Immature natural killer cell (primary cell): ENCODE measurements at regions not wholly inside any gene's neighbourhood (a gene's known extent, or its start where the extent isn't known, plus 50 kb on each side); places are given as distances from the start of the nearest gene placed in this dataset.

Experiments
- DNase-seq, 3 donors: peaks; one replicate each; pipeline ENCODE4 v3.0.0; 2022; ENCODE audit warnings: mixed read lengths in 1 of 3
- H3K27ac Mint-ChIP-seq, 6 donors: one replicate each; pipeline ENCODE4 v1.8.0; 2020; ENCODE audit warnings: mixed read lengths in 6 of 6, mild to moderate bottlenecking in 5 of 6, inconsistent platforms in 4 of 6, moderate library complexity in 3 of 6
- H3K27me3 Mint-ChIP-seq, 3 donors: one replicate each; pipeline ENCODE4 v1.8.0; 2020 to 2021; ENCODE audit warnings: low read depth in 3 of 3, mild to moderate bottlenecking in 3 of 3, mixed read lengths in 3 of 3, moderate library complexity in 3 of 3, inconsistent platforms in 1 of 3
- H3K36me3 Mint-ChIP-seq, 3 donors: one replicate each; pipeline ENCODE4 v1.8.0; 2020; ENCODE audit warnings: mixed read lengths in 3 of 3, inconsistent platforms in 2 of 3, mild to moderate bottlenecking in 2 of 3
- H3K4me1 Mint-ChIP-seq, 2 donors: one replicate each; pipeline ENCODE4 v1.8.0; 2020; ENCODE audit warnings: inconsistent platforms in 2 of 2, mild to moderate bottlenecking in 2 of 2, mixed read lengths in 2 of 2, moderate library complexity in 1 of 2
- H3K4me3 Mint-ChIP-seq, 5 donors: one replicate each; pipeline ENCODE4 v1.8.0; 2020; ENCODE audit warnings: mild to moderate bottlenecking in 5 of 5, mixed read lengths in 5 of 5, inconsistent platforms in 3 of 5, moderate library complexity in 3 of 5
- H3K9me3 Mint-ChIP-seq, 6 donors: one replicate each; pipeline ENCODE4 v1.8.0; 2020; ENCODE audit warnings: mild to moderate bottlenecking in 6 of 6, mixed read lengths in 6 of 6, inconsistent platforms in 4 of 6, moderate library complexity in 3 of 6

DNA sequence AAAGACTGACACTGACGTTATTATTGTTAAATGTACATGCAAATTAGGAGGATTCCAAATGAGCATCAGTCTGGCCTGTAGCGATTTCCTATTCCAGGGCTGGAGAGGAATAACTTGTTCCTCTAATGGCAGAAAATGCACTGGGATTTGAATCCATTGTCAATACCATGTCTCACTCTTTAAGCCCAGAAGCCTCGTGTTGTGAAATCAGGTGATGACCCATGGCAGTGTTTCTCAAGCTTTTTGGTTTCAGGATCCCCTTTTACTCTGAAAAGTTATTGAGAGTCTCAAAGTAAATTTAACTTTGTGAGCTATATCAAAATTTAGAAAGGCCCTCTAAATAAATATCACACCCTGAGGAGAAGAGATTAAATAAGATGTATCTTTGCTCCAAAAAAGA, 279.2 kb downstream of the GALR1 start:
- H3K27ac Mint-ChIP-seq: no peak overlapping the region
- H3K4me1 Mint-ChIP-seq: no peaks in the 10 kb centered on the region
- DNase-seq: no peak
- peaks cover 0 to 7% (median 4%) of the 10 kb centered on the region in 3 donors for H3K27me3 Mint-ChIP-seq
- no peak overlapping the region for H3K4me3 Mint-ChIP-seq
- no peaks in the 10 kb centered on the region for H3K36me3 Mint-ChIP-seq
- H3K9me3 Mint-ChIP-seq: peaks cover 0 to 2% (median 0%) of the 10 kb centered on the region in 6 donors

DNA sequence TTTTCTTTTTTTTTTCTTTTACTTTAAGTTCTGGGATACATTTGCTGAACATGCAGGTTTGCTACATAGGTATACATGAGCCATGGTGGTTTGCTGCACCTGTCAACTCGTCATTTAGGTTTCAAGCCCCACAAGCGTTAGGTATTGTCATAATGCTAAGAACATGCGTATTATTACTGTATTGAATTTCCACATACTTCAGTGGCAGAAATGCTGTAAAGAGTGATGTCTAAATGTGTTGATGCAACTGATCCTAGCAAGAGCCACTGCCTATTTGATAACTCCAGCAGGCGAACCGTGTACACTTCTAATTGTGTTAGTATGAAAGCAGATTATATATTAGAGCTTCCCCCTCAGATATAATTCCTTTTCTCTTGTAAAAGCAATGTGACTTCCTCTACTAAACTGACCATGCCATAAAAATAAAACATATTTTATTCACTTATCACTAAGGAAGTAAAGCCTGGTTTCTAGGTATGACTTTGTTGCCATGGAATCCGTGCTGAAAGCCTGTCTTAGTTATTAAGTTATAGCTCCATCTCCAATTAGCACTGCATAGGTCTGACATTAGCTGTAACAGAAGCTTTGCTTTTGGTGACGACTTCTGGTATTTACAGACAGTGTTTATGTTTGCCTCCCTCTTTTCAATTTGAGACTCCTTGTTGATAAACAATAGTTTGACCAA, 280.0 kb downstream of the GALR1 start:
- peaks cover 0 to 2% (median 0%) of the 10 kb centered on the region in 6 donors for H3K9me3 Mint-ChIP-seq
- no peak for DNase-seq

DNA sequence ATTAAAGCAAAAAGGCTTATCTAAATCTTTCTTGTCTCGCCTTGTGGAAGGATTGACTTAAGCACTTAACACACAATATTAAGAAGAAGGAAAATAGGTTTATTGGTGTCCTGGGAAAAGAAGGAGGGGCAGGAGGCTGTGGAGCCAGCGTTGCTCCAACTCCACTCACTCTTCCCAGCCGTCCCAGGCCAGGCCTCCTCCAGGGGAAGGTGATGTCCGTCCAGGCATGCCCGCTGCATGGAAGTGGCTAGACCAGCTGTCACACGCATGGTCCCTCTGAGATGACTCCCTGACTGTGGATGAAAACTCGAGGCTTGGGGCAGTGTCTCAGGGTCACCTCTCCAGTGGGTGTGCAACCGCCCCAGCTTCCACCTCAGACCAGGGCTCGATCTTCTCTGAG, 281.1 kb downstream of the GALR1 start:
- H3K27me3 Mint-ChIP-seq: peaks cover 5 to 7% (median 5%) of the 10 kb centered on the region in 3 donors
- no peaks in the 10 kb centered on the region for H3K4me1 Mint-ChIP-seq
- H3K4me3 Mint-ChIP-seq: no peak overlapping the region
- H3K9me3 Mint-ChIP-seq: no peaks in the 10 kb centered on the region
- no peaks in the 10 kb centered on the region for H3K36me3 Mint-ChIP-seq
- no peak overlapping the region for H3K27ac Mint-ChIP-seq
- DNase-seq: no peak

More for the DNA sequence above, 280.0 kb downstream of the GALR1 start:
- Mint-ChIP-seq H3K4me1 (no peaks in the 10 kb centered on the region), H3K27ac (no peak overlapping the region), H3K4me3 (no peak overlapping the region), H3K36me3 (no peaks in the 10 kb centered on the region), H3K27me3 (peaks cover 0 to 7% (median 2%) of the 10 kb centered on the region in 3 donors)

DNA sequence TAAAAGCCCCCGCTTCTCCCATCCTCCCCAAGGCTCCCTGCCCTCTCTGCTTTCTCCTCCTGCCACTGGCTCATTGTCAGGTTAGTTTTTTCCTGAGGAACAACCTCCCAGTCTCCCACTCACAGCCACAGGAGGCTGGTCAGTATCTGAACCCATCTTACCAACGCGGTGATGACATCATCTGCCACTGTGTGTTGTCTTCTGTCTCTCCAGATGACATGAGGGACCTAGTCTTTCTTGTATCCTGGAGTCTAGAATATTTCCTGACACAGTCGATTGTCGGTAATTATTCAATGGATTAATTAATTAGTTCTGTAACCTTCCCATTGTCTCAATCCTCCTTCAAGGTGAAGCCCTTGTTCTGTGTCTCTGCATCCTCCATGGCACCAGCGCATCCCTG, 290.2 kb downstream of the GALR1 start:
- Mint-ChIP-seq H3K9me3 (peaks cover 0 to 5% (median 2%) of the 10 kb centered on the region in 6 donors), H3K4me1 (no peaks in the 10 kb centered on the region), H3K27ac (no peak overlapping the region), H3K4me3 (no peak overlapping the region), H3K27me3 (peaks cover 3 to 13% (median 11%) of the 10 kb centered on the region in 3 donors), H3K36me3 (peaks cover 0 to 3% (median 0%) of the 10 kb centered on the region in 3 donors)
- no peak for DNase-seq

DNA sequence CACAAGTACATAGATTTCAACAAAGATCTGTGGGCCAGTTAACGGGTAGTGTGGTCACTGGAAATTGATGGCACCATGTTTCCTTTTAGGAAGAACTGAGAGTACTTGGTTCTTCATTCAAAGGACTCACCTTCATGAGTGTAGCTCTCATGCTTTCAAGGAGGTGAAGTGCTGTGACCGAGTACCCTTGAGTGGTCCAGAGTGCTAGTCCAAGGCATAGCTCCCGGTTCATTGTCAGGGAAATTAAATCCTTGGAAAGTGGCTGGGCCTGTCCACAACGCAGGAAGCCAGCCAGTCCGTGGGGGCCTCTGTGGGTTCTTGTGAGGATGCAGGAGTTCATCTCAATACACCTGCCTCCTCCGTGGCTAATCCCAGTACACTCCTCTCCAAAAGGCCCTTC, 295.1 kb downstream of the GALR1 start:
- no peaks in the 10 kb centered on the region for H3K4me1 Mint-ChIP-seq
- H3K27ac Mint-ChIP-seq: no peak overlapping the region
- no peak overlapping the region for H3K4me3 Mint-ChIP-seq
- no peak for DNase-seq
- H3K9me3 Mint-ChIP-seq: peaks cover 0 to under 1% (median 0%) of the 10 kb centered on the region in 6 donors
- H3K36me3 Mint-ChIP-seq: no peaks in the 10 kb centered on the region
- H3K27me3 Mint-ChIP-seq: peaks cover 5 to 7% (median 6%) of the 10 kb centered on the region in 3 donors

DNA sequence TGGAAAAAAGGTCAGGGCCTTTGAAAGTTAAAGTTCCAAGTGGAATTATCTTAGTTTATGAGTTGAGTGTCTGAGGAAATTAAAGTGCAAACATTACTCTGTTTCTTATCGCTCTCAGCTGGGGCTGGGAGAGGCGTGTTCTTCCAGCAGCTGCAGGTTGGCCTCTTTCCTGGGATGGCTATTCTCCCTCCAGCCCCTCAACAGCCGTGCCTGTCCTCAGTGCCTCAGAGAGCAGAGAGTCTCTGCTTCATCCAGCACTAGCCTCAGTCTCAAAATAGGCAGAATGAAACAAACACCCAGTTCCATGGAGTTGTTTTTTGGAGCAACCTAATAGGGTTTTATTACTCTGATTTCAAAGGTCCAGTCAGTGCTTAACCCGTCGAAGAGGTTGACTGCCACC, 298.1 kb downstream of the GALR1 start:
- Mint-ChIP-seq H3K4me3 (no peak overlapping the region), H3K4me1 (no peaks in the 10 kb centered on the region), H3K27ac (no peak overlapping the region), H3K9me3 (no peaks in the 10 kb centered on the region), H3K27me3 (peaks cover 0 to 7% (median 7%) of the 10 kb centered on the region in 3 donors), H3K36me3 (no peaks in the 10 kb centered on the region)
- no peak for DNase-seq

DNA sequence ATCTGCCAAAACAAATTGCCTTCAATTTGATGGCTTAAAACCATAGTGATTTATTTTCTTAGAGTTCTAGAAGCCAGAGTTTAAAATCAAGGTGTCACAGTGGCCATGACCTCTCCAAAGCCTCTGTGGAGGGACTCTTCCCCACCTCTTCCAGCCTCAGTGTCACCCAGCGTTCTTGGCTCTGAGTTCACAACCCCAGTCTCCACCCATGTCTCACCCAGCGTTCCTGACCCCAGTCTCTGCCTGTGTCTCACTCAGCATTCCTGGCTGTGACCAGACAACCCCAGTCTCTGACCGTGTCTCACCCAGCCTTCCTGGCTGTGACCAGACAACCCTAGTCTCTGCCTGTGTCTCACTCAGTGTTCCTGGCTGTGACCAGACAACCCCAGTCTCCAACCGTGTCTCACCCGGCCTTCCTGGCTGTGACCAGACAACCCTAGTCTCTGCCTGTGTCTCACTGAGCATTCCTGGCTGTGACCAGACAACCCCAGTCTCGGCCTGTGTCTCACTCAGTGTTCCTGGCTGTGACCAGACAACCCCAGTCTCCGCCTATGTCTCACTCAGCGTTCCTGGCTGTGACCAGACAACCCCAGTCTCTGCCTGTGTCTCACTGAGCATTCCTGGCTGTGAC, 299.3 kb downstream of the GALR1 start:
- H3K27me3 Mint-ChIP-seq: peaks cover 0 to 11% (median 7%) of the 10 kb centered on the region in 3 donors
- no peak overlapping the region for H3K4me3 Mint-ChIP-seq
- no peak for DNase-seq
- no peaks in the 10 kb centered on the region for H3K4me1 Mint-ChIP-seq
- no peak overlapping the region for H3K27ac Mint-ChIP-seq
- H3K9me3 Mint-ChIP-seq: no peaks in the 10 kb centered on the region
- no peaks in the 10 kb centered on the region for H3K36me3 Mint-ChIP-seq

DNA sequence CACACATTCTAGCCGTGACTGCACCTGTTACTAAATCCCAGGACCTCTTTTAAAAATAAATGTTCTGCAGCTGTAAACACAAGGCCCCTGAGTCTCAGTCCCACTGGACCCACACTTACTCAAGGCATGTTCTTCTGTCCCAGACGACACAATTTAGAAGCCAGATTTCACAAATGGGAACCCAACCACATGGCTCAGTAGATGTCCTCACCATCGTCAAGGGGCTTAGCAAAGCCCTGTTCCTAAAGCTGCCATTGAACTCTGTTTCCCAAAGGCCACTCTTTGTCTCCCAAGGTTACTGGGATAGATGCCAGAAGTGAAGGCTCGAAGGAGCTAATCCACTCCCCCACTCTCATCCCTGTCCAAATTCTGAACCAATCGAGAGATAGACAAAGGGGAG, 301.0 kb downstream of the GALR1 start:
- Mint-ChIP-seq H3K27ac (no peak overlapping the region), H3K4me3 (no peak overlapping the region), H3K4me1 (no peaks in the 10 kb centered on the region)

DNA sequence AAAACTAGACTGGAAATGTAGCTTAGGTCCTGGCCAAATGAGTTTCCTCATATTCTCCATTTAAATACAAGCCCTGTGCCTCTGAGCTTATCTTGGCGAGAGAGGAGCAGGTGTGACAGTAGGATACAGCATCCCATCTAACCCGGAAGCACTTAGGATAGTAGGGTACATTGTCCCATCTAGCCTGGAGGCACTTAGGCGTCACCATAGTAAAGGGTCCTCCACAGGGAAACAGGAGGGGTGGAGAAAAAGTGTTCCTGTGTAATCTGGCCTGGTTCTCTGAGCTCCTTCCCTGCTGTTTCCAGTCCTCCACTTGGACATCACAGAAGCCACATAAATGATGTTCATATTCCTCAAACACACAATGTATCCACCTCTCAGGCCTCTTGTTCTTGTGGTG, 301.4 kb downstream of the GALR1 start:
- Mint-ChIP-seq H3K9me3 (no peaks in the 10 kb centered on the region), H3K4me1 (no peaks in the 10 kb centered on the region), H3K36me3 (no peaks in the 10 kb centered on the region), H3K4me3 (no peak overlapping the region), H3K27ac (no peak overlapping the region), H3K27me3 (peaks cover 0 to 14% (median 10%) of the 10 kb centered on the region in 3 donors)
- no peak for DNase-seq

More for the DNA sequence above, 301.0 kb downstream of the GALR1 start:
- DNase-seq: no peak
- peaks cover 0 to 14% (median 10%) of the 10 kb centered on the region in 3 donors for H3K27me3 Mint-ChIP-seq
- H3K9me3 Mint-ChIP-seq: no peaks in the 10 kb centered on the region
- H3K36me3 Mint-ChIP-seq: no peaks in the 10 kb centered on the region

DNA sequence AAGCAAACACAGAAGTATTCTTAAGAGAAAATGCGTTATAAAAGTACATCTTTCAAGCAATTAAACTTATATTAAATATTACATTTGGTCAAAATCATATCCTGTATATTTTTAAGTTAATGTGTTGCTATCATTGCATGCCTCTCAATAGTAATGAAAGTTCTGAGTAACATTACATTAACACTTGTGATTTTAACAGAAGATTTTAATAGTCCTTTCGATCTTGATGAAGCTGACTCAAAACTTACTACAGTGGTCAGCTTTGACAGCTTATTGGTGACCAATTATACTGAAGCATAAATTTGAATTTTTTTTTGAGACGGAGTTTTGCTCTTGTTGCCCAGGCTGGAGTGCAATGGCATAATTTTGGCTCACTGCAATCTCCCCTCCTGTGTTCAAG, 303.3 kb downstream of the GALR1 start:
- Mint-ChIP-seq H3K9me3 (no peaks in the 10 kb centered on the region), H3K27me3 (peaks cover 0 to 12% (median 10%) of the 10 kb centered on the region in 3 donors), H3K4me1 (no peaks in the 10 kb centered on the region), H3K4me3 (no peak overlapping the region), H3K27ac (no peak overlapping the region), H3K36me3 (no peaks in the 10 kb centered on the region)
- no peak for DNase-seq

DNA sequence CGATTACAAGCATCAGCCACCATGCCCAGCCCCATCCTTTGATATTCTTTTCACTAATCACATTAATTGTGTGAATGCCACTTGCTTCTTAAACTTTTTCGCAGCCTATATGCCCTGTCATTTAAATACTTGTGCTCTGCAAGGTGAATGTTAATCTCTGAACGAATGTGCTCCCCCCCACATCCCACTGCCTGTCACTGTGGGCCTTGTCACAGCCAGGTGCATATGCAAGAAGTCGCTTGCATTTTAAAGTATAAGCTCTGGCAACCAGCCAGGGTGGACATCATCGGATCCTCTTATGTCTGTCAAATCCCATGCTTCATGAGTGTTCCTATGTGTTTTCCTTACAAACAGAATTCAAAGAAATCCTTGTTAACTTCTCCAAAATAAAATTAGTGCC, 304.4 kb downstream of the GALR1 start:
- DNase-seq: no peak
- H3K27me3 Mint-ChIP-seq: peaks cover 0 to 10% (median 9%) of the 10 kb centered on the region in 3 donors
- no peaks in the 10 kb centered on the region for H3K4me1 Mint-ChIP-seq
- no peaks in the 10 kb centered on the region for H3K36me3 Mint-ChIP-seq
- no peaks in the 10 kb centered on the region for H3K9me3 Mint-ChIP-seq
- no peak overlapping the region for H3K4me3 Mint-ChIP-seq
- H3K27ac Mint-ChIP-seq: no peak overlapping the region

DNA sequence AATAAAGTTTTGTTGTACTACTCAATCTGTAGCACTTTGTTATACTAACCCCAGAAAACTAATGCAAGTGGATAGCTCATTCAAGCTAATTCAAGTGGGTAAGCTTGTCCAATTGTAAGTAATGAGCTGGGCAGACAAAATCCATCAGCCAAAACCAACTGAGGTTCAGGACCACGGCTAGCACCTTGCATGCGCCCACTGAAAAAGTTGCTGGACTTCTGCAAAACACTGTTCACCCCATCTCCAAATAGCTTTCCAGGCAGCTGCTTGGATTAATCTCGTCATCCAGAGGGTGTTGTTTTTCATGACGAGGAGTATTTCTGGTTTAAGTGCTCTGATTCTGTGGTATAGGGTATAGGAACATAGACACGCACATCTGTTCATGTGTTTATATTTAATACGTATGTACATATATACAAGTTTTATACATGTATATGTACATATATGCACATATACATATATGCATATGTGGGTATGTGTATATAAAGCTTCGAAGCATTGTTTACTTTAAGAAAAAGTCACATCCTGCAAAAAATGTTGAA, 307.5 kb downstream of the GALR1 start:
- Mint-ChIP-seq H3K4me1 (no peaks in the 10 kb centered on the region), H3K27me3 (peaks cover 2 to 9% (median 3%) of the 10 kb centered on the region in 3 donors), H3K9me3 (no peaks in the 10 kb centered on the region), H3K4me3 (no peak overlapping the region), H3K36me3 (no peaks in the 10 kb centered on the region), H3K27ac (no peak overlapping the region)
- no peak for DNase-seq

DNA sequence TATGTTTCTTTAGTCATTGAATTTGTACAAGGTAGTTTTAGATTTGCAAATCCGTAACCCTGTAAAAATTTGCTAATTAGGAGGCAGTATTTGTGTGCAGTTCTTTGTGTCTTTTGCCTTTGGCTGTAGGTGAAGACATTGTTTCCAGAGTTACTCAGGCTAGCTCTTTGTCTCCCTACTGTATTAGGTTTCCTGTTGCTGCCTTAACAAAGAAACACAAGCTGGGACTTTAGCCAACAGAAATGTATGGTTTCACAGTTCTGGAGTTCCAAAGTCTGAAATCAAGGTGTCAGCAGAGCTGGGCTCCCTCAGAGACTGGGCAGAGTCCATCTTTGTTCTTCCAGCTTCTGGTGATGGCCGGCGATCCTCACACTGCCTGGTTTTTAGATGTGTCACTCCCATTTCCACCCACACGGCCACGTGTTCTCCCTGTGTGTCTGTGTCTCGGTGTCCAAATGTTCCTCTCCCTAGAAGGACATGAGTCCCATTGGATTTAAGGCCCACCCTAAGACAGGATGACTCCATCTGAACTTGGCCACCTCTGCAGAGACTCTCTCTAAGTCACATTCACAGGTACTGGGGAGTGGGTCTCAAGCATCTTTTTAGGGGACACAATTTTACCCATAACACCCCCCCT, 309.7 kb downstream of the GALR1 start:
- Mint-ChIP-seq H3K27ac (no peak overlapping the region), H3K4me3 (no peak overlapping the region), H3K27me3 (peaks cover 2 to 5% (median 3%) of the 10 kb centered on the region in 3 donors), H3K9me3 (no peaks in the 10 kb centered on the region), H3K36me3 (no peaks in the 10 kb centered on the region), H3K4me1 (no peaks in the 10 kb centered on the region)
- DNase-seq: no peak

DNA sequence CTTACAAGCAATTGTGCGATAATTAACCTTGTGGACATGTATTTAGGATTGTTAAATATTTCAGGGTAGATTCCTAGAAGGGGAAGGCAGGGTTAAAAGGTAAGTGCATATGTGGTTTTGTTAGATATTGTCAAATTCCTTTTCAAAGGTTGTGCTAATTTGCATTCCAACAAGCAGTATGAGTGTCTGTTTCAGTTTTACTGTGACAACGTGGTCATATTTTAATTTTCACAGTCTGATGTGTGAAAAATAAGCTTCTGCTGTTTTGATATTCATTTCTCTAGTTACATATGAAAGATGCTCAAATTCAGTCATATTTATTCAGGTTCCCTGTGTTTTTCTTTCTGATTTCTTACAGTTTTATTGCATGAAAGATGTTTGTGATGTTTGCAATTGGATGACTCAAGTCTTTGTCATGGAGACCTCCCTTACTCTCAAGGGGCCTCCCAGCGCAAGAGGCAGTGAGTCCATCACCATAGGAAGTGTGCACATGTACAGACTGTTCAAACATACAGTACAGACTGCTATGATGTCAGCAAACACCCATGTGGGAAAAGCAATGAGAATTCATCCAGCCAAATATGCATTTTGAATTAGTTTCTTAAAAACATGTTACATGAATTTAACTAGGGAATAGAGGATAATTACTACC, 310.8 kb downstream of the GALR1 start:
- no peak for DNase-seq
- no peaks in the 10 kb centered on the region for H3K4me1 Mint-ChIP-seq
- H3K27me3 Mint-ChIP-seq: peaks cover 0 to 4% (median 2%) of the 10 kb centered on the region in 3 donors
- H3K36me3 Mint-ChIP-seq: no peaks in the 10 kb centered on the region
- H3K9me3 Mint-ChIP-seq: no peaks in the 10 kb centered on the region
- no peak overlapping the region for H3K4me3 Mint-ChIP-seq
- no peak overlapping the region for H3K27ac Mint-ChIP-seq
